GM12875 (cell line): ENCODE measurements at regions not wholly inside any gene's neighbourhood (a gene's known extent, or its start where the extent isn't known, plus 50 kb on each side); places are given as distances from the start of the nearest gene placed in this dataset.

ENCODE experiments used
- H3K4me3 ChIP-seq: one replicate; pipeline ENCODE4 v1.5.1; 2011; ENCODE audit warnings: low read depth, low read length, control low read depth
- TF ChIP-seq, protein P1 (sequence below): IDR thresholded peaks from 2 replicates; pipeline ENCODE4 v1.5.1; 2011; ENCODE audit warnings: low read depth, mild to moderate bottlenecking, control low read depth, inconsistent platforms, low read length, moderate library complexity, borderline replicate concordance; ENCODE audit not compliant: insufficient read depth

DNA sequence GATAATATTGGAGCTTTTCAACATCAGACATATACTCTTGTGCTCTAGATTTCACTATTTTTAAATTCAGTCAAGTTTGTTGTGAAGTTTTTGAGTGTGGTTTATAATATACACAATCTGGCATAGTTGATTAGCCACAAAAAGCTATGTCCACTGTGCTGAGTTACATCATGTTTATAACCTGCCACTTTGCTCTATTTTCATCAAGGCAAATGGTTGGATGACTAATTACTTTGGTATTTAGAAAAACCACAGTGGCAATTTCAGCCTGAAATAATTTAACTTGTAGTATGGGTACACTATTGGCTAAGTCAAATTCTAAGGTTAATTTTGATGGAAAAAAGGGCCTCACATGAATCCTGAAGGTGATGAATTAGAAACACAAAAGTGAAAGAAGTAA, 262.6 kb downstream of the C4orf33 start:
- TF ChIP-seq, protein P1, sequence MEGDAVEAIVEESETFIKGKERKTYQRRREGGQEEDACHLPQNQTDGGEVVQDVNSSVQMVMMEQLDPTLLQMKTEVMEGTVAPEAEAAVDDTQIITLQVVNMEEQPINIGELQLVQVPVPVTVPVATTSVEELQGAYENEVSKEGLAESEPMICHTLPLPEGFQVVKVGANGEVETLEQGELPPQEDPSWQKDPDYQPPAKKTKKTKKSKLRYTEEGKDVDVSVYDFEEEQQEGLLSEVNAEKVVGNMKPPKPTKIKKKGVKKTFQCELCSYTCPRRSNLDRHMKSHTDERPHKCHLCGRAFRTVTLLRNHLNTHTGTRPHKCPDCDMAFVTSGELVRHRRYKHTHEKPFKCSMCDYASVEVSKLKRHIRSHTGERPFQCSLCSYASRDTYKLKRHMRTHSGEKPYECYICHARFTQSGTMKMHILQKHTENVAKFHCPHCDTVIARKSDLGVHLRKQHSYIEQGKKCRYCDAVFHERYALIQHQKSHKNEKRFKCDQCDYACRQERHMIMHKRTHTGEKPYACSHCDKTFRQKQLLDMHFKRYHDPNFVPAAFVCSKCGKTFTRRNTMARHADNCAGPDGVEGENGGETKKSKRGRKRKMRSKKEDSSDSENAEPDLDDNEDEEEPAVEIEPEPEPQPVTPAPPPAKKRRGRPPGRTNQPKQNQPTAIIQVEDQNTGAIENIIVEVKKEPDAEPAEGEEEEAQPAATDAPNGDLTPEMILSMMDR: no peak
- H3K4me3 ChIP-seq: no peak overlapping the region

DNA sequence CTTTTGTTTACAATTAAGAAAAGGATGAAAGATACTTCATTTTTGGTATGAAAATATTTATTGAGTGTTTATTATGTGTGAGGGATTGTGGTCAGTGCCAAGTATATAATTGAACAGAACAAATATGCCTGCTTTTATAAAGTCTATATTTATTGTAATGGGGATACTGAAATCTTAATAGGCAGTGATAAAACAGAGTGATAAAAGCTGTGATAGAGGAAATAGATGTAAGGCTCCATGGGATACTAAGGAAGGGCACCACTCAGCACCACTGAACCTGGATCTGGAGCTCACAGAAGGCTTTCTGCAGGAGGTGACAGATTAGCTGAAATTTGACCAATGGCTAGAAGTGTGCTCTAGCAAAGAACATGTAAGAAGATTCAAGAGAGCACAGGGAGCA, 263.5 kb downstream of the C4orf33 start:
- TF ChIP-seq, protein P1: no peak
- no peak overlapping the region for H3K4me3 ChIP-seq

DNA sequence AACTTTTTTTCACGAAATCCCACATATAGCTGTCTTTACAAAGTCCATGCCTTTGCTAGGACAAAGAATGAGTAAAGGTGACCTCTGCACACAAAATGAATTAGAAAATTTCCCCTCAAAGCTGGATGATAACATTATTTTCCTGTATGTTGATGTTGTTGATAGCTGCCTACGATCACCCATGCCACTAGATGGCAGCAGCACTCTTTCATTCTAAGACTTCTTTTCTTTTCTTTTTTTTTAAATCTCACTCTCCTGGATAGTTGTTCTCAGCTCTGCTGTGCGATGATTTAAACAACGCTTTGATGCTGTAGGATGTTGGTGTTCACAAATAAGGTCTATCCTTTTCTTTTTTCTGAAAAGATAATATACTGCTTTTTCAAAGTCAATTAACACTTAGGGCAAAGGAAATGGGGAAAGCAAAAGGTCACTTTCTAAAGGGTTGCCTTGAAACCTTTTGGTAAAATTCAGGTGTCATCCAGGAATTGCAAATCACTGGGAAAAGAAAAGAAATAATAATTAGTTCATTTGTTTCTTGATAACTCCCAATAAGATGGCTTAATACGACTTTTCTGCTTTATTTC, 266.8 kb downstream of the C4orf33 start:
- TF ChIP-seq, protein P1: peak; percentile 61
- H3K4me3 ChIP-seq: no peak overlapping the region

DNA sequence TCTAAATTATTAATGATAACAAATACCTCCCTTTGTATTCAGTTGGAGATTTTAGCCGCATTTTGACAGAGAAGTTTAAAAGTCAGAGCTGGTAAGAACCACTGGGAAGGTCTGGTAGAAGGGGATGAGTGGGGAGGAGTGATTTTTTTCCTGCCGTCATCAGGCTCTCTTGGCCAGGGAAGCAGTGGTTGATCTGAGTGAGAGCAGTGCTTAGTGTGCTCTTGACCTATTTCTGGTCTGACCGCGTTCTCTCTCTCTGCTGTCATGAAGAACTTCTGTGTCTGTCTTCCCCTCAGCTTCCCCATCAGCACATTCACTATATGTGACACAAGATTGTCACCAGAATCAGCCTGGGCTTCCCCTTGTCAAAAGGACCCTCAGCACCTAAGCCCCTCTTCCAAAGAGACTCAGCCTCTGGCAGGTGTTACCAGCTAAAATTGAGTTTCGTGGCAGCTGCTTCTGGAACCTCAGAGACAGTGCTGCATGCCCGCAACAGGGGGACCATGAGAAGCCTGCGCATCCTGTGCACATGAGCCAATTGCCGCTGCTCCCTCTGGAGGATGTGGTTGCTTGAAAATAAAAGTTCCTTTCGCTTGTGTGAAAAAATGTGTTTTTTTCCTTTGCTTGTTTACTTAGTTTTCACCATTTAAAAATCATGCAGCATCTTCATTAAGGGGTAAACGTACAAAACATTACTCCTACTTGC, 268.9 kb downstream of the C4orf33 start:
- TF ChIP-seq, protein P1: no peak
- H3K4me3 ChIP-seq: no peak overlapping the region

DNA sequence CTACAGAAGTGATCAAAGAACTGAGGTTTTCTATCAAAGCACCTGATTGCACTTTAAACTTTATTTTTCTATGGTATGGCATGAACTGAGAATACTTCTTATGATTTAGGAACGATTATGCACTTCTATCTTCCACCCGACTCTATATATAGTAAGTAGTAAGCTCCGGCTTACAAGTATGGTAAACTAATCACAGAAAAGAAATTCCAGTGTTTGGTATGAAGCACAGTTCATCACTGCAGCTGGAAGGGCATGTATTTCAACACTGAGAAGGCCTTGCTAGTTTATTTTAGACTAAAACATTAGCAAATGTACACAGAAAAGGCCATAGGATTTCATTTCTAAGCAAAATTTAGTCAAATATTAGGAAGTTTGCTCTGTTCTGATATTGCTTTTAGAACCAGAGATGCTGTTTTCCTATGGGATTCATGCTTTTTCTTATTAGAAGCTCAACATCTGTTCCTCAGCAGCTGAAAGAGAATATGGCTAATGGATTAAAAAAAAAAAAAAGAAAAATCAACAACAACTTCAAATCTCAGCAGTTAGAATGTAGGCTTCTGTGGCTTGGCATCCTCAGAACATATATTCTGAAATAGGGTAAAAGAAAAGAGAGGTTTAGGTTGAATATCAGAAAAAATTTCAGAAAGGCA, 273.5 kb downstream of the C4orf33 start:
- TF ChIP-seq, protein P1: no peak

DNA sequence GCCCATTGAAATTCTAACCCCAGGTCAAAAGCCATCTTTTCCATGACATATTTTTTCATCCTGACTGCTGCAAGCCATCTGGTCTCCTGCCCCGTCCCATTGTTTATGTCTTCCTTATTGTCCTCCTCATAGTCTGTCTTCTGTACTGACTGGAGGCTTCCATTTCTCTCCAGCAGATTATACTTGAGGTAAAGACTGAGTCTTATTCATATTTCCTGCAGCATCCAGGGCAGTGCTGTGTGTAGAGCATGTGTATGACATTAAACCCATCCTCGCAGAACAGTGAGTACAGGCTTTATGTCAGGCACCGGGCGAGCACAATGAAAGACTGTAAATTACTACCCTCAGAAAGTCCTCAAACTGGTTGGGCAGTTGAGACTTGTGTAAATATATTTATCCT, 275.1 kb downstream of the C4orf33 start:
- H3K4me3 ChIP-seq: no peak overlapping the region
- TF ChIP-seq, protein P1: no peak

More for the DNA sequence above, 273.5 kb downstream of the C4orf33 start:
- no peak overlapping the region for H3K4me3 ChIP-seq
